MG63 (cell line): ENCODE measurements at regions not wholly inside any gene's neighbourhood (a gene's known extent, or its start where the extent isn't known, plus 50 kb on each side); places are given as distances from the start of the nearest gene placed in this dataset.
"Not testable (repeated sequence)": the region's sequence is repeated elsewhere in the genome, so short reads cannot be mapped to it uniquely, and the experiment has no call there.

Source experiments
- DNase-seq: peaks from one replicate; pipeline ENCODE4 v3.0.0-alpha.2; 2020
- H3K27me3 ChIP-seq: fragments of 250-450 bp; sonication (Bioruptor Pico); 2 replicates; pipeline ENCODE4 v1.5.1; 2020; ENCODE audit warnings: mild to moderate bottlenecking, moderate library complexity
- H3K36me3 ChIP-seq: fragments of 250-450 bp; sonication (Bioruptor Pico); 2 replicates; pipeline ENCODE4 v1.5.1; 2020; ENCODE audit warnings: mild to moderate bottlenecking, moderate library complexity
- H3K4me3 ChIP-seq: fragments of 250-450 bp; sonication (Bioruptor Pico); 2 replicates; pipeline ENCODE4 v1.5.1; 2020; ENCODE audit warnings: mild to moderate bottlenecking, moderate library complexity
- H3K9me3 ChIP-seq: fragments of 250-450 bp; sonication (Bioruptor Pico); 2 replicates; pipeline ENCODE4 v1.5.1; 2020; ENCODE audit warnings: mild to moderate bottlenecking, moderate library complexity

GRCh38 chr4:67412153-67412712, 133.1 kb downstream of the CENPC start:
- not testable (repeated sequence) for H3K9me3 ChIP-seq, H3K4me3 ChIP-seq, H3K27me3 ChIP-seq, H3K36me3 ChIP-seq, DNase-seq

- Histone ChIP-seq H3K27me3 (no peaks in the 10 kb centered on the region), H3K9me3 (no peaks in the 10 kb centered on the region), H3K4me3 (no peak overlapping the region), H3K36me3 (no peaks in the 10 kb centered on the region)
- no peak for DNase-seq
These were observed 142.0 kb downstream of the CENPC start for GRCh38 chr4:67403342-67403741.

GRCh38 chr4:67401902-67402301, 143.4 kb downstream of the CENPC start:
- no peaks in the 10 kb centered on the region for H3K9me3 ChIP-seq
- H3K27me3 ChIP-seq: no peaks in the 10 kb centered on the region
- no peaks in the 10 kb centered on the region for H3K36me3 ChIP-seq
- no peak overlapping the region for H3K4me3 ChIP-seq
- no peak for DNase-seq

- Histone ChIP-seq H3K9me3 (no peaks in the 10 kb centered on the region), H3K4me3 (no peak overlapping the region), H3K36me3 (no peaks in the 10 kb centered on the region), H3K27me3 (no peaks in the 10 kb centered on the region)
- no peak for DNase-seq
These were observed 147.4 kb downstream of the CENPC start for GRCh38 chr4:67397931-67398330.

- Histone ChIP-seq H3K36me3 (no peaks in the 10 kb centered on the region), H3K4me3 (no peak overlapping the region), H3K9me3 (no peaks in the 10 kb centered on the region), H3K27me3 (no peaks in the 10 kb centered on the region)
- DNase-seq: no peak
These were observed 148.3 kb downstream of the CENPC start for GRCh38 chr4:67397031-67397430.

- DNase-seq: no peak
- Histone ChIP-seq H3K27me3 (no peaks in the 10 kb centered on the region), H3K4me3 (no peak overlapping the region), H3K36me3 (no peaks in the 10 kb centered on the region), H3K9me3 (no peaks in the 10 kb centered on the region)
These were observed 149.3 kb downstream of the CENPC start for GRCh38 chr4:67396008-67396407.

DNA sequence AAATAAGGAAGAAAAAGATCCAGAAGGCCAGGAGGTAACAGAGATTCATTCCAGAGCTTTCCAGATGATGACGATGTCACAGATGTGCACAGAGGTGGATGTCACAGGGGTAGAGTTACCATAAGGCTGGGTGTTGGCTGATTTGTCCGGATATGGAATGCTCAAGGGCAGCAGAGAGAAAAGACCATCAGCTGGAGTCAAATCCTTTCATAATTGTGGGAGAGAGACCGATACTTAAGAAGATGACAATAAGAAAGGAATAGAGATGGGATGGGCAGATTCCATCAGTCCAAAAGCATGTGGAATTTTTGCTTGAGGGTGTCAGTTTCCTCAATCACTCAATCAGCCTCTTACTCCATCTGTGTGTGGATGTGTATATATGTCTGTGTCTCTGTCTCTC, 150.4 kb downstream of the CENPC start:
- no peaks in the 10 kb centered on the region for H3K9me3 ChIP-seq
- DNase-seq: no peak
- H3K4me3 ChIP-seq: no peak overlapping the region

DNA sequence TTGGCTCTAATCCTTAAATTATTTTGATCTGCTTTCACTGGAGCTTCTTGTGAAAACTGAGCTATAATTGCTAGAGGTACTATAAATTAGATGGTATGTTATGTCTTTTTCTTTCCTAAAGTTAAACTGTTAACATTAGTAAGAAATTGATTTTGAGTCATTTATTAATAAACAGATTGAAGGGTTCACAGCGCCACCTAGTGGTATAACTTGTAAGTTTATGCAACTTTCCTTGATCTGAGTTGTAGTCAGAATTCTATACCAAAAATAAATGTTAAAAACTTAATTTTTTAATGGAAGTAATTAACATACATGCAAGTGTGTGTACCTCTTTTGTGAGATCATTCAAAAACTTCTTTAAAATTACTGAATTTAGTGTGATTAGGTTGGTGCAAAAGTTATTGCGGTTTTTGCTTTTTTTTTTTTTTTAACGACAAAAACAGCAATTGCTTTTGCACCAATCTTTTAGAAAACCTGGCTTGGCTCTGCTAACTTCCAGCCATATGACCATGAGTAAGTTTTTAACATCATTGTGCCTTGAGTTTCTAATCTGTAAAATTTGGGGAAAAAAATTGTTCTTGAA, 151.5 kb downstream of the CENPC start:
- H3K9me3 ChIP-seq: no peaks in the 10 kb centered on the region
- no peak overlapping the region for H3K4me3 ChIP-seq
- no peak for DNase-seq
- H3K27me3 ChIP-seq: no peaks in the 10 kb centered on the region
- no peaks in the 10 kb centered on the region for H3K36me3 ChIP-seq

More for the DNA sequence above, 150.4 kb downstream of the CENPC start:
- Histone ChIP-seq H3K27me3 (no peaks in the 10 kb centered on the region), H3K36me3 (no peaks in the 10 kb centered on the region)

- no peaks in the 10 kb centered on the region for H3K27me3 ChIP-seq
- no peaks in the 10 kb centered on the region for H3K36me3 ChIP-seq
- H3K4me3 ChIP-seq: no peak overlapping the region
- no peak for DNase-seq
- no peaks in the 10 kb centered on the region for H3K9me3 ChIP-seq
These were observed 152.3 kb downstream of the CENPC start for GRCh38 chr4:67393007-67393406.

DNA sequence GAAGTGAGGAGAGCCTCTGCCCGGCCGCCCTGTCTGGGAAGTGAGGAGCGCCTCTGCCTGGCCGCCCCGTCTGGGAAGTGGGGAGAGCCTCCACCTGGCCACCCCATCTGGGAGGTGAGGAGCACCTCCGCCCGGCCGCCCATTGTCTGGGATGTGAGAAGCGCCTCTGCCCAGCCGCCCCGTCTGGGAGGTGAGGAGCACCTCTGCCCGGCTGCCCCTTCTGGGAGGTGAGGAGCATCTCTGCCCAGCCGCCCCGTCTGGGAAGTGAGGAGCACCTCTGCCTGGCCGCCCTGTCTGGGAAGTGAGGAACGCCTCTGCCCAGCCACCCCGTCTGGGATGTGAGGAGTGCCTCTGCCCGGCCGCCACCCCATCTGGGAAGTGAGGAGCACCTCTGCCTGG, 163.9 kb downstream of the CENPC start:
- H3K36me3 ChIP-seq, H3K9me3 ChIP-seq, DNase-seq, H3K27me3 ChIP-seq, H3K4me3 ChIP-seq: not testable (repeated sequence)

- H3K9me3 ChIP-seq, H3K36me3 ChIP-seq, H3K27me3 ChIP-seq, H3K4me3 ChIP-seq, DNase-seq: not testable (repeated sequence)
These were observed 164.4 kb downstream of the CENPC start for GRCh38 chr4:67380702-67381405.

GRCh38 chr4:67380154-67380553, 165.1 kb downstream of the CENPC start:
- H3K4me3 ChIP-seq: no peak overlapping the region
- H3K9me3 ChIP-seq: no peaks in the 10 kb centered on the region
- no peaks in the 10 kb centered on the region for H3K36me3 ChIP-seq
- no peak for DNase-seq
- H3K27me3 ChIP-seq: no peaks in the 10 kb centered on the region

DNA sequence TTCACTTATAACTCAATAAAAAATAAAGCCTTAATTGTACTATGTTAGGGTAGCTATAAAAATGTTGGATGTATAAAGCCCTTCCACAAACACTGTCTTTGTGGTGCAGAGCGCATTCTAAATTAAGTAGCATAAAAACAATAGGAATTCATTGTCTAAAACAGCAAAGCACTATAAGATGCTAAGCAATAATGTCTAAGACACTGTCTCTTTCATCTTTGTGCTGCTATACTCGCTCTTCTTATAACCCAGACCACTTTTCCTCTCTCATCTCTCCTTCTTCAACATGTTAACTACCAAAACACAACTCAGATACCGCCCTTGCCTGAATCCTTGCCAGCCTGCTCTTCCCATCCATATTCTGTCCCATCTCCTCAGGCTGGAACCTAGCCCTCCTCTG, 170.0 kb downstream of the CENPC start:
- Histone ChIP-seq H3K9me3 (no peaks in the 10 kb centered on the region), H3K27me3 (no peaks in the 10 kb centered on the region), H3K4me3 (no peak overlapping the region), H3K36me3 (no peaks in the 10 kb centered on the region)
- no peak for DNase-seq

- Histone ChIP-seq H3K4me3 (no peak overlapping the region), H3K27me3 (no peaks in the 10 kb centered on the region), H3K36me3 (no peaks in the 10 kb centered on the region), H3K9me3 (no peaks in the 10 kb centered on the region)
- DNase-seq: no peak
These were observed 173.7 kb downstream of the CENPC start for GRCh38 chr4:67371615-67372014.

- no peak for DNase-seq
- no peaks in the 10 kb centered on the region for H3K27me3 ChIP-seq
These were observed 178.9 kb downstream of the CENPC start for GRCh38 chr4:67366311-67366861.

DNA sequence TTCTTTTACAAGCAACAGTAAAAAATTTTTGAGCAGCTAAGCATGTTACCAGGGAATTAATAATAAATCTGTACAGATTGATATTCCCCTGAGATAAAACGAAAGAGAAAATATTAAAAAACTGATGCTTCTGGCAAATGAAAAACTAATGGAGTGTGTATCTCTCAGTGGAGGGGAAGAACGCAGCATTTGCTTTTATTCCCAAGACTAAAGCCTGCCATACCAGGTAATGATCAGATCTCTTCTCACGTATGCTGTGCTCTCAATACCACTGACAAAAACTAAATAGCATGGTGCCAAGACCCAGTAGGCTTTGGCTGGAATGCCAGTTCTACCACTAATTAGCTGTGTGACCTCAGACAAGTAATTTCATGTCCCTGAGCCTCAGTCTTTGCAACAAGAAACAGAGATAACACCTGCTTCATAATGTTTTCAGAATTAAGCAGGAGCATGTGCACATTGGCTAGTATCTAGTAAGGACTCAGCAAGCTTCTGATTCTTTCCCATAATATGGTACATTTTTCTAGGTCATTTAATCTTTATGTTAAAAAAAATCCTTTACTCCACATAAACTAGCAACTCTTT, 179.6 kb downstream of the CENPC start:
- Histone ChIP-seq H3K27me3 (no peaks in the 10 kb centered on the region), H3K36me3 (no peaks in the 10 kb centered on the region), H3K4me3 (no peak overlapping the region), H3K9me3 (no peaks in the 10 kb centered on the region)
- no peak for DNase-seq

More at GRCh38 chr4:67366311-67366861, 178.9 kb downstream of the CENPC start:
- Histone ChIP-seq H3K4me3 (no peak overlapping the region), H3K36me3 (no peaks in the 10 kb centered on the region), H3K9me3 (no peaks in the 10 kb centered on the region)

DNA sequence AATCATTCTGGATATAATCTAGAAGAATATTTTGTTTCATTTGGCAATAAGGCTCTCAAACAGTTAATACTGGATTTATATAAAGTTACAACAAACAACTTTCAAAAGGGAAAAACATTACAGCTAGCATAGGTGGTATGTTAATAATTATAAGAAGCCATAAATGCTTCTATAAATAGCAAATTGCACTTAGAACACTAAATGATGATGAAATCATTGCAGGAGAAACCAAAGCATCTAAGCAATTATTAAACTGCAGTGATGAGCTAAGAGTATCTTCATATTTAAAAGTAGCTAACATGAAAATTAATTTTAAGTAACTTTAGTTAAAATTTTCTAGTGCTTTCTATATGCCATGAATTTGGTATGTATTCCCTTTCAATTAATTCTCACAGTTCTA, 189.5 kb downstream of the CENPC start:
- Histone ChIP-seq H3K4me3 (no peak overlapping the region), H3K27me3 (no peaks in the 10 kb centered on the region), H3K9me3 (no peaks in the 10 kb centered on the region), H3K36me3 (no peaks in the 10 kb centered on the region)
- DNase-seq: no peak
